ENCODE measurements at regions not wholly inside any gene's neighbourhood (a gene's known extent, or its start where the extent isn't known, plus 50 kb on each side); places are given as distances from the start of the nearest gene placed in this dataset.

DNA sequence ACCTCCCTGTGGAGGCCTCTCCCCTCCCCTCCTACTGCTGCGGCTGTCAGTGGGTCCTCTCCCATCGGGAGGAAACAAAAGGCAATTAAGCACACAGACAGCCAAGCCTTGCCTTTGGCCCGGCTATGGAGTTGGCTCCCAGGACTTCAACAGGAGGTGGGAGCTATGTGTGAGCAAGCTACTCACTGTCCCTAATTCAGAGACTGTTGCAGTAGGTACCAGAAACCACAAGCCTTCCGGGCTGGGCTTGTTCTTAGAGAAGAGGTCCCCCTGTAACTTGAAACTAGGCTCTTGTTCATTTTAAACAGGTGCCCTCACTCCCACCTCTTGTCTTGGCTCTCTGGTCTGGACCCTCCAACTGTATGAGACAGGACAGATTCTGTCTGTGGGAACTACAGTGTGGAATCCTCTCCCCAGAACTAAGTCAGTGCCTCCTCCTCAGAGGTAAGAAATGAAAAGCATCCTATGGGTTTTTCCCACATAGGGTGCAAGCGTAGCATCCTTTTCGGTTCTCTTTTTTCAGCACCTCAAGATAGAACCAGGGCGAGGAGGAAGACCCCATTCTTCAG lies 561.1 kb downstream of the EBF1 start:
- TF ChIP-seq, protein P1, sequence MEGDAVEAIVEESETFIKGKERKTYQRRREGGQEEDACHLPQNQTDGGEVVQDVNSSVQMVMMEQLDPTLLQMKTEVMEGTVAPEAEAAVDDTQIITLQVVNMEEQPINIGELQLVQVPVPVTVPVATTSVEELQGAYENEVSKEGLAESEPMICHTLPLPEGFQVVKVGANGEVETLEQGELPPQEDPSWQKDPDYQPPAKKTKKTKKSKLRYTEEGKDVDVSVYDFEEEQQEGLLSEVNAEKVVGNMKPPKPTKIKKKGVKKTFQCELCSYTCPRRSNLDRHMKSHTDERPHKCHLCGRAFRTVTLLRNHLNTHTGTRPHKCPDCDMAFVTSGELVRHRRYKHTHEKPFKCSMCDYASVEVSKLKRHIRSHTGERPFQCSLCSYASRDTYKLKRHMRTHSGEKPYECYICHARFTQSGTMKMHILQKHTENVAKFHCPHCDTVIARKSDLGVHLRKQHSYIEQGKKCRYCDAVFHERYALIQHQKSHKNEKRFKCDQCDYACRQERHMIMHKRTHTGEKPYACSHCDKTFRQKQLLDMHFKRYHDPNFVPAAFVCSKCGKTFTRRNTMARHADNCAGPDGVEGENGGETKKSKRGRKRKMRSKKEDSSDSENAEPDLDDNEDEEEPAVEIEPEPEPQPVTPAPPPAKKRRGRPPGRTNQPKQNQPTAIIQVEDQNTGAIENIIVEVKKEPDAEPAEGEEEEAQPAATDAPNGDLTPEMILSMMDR (conservative IDR thresholded peaks at IDR 0.05 in 1 of 2, IDR thresholded peaks at IDR 0.05 in 1 of 2; ENCODE audit: low read depth in 1 of 2, low read length in 2 of 2) = no peak
- no peak for TF ChIP-seq EZH2 (IDR thresholded peaks at IDR 0.05; ENCODE audit: low read length, missing control alignments)
